ENCODE measurements at regions not wholly inside any gene's neighbourhood (a gene's known extent, or its start where the extent isn't known, plus 50 kb on each side); places are given as distances from the start of the nearest gene placed in this dataset.

GRCh38 chr3:18725668-18726407 is 300.7 kb upstream of the SATB1 start:
- no peak for TF ChIP-seq CTCF (IDR thresholded peaks at IDR 0.05; ENCODE audit: low read depth, low read length)
- CTCF ChIA-PET: no interaction called here
- no peak for DNase-seq (ENCODE audit: low read depth, low spot score)
- Histone ChIP-seq H3K9me3 (ENCODE audit: control insufficient read depth, insufficient read depth, low read length) (peaks cover 5% of the 10 kb centered on the region; the same call in 1 of the 2 replicates), H3K4me3 (ENCODE audit: low read depth, low read length) (no peak overlapping the region), H3K27ac (ENCODE audit: low read depth, low read length) (no peak overlapping the region), H3K27me3 (ENCODE audit: control insufficient read depth, insufficient read depth, low read length) (no peaks in the 10 kb centered on the region)
- POLR2A ChIA-PET: no interaction called here

DNA sequence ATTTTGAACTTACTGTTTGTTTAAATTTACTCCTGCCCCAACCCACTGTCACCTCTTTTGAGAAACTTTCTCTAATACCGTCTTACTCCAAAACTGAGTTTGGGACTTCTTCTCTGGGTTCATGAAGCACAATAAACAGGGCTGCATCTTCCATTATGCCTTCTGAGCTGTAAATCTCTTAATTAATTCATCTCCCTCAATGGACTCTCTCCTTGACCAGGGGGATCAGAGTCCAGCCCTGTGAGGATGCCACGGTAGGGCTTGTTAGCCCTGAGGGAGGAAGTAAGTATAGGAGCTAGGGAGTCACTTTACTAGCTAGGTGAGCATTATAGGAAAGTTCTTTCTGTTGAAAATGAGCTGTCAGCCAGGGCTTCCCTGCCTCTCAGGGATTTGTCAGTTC is 299.3 kb upstream of the SATB1 start:
- ChIA-PET CTCF (no interaction called here), POLR2A (no interaction called here)
- Histone ChIP-seq H3K9me3 (ENCODE audit: control insufficient read depth, insufficient read depth, low read length) (peaks cover 5% of the 10 kb centered on the region; the same call in 1 of the 2 replicates), H3K27ac (ENCODE audit: low read depth, low read length) (no peak overlapping the region), H3K27me3 (ENCODE audit: control insufficient read depth, insufficient read depth, low read length) (no peaks in the 10 kb centered on the region), H3K4me3 (ENCODE audit: low read depth, low read length) (no peak overlapping the region)
- TF ChIP-seq CTCF (IDR thresholded peaks at IDR 0.05; ENCODE audit: low read depth, low read length): no peak
- no peak for DNase-seq (ENCODE audit: low read depth, low spot score)

DNA sequence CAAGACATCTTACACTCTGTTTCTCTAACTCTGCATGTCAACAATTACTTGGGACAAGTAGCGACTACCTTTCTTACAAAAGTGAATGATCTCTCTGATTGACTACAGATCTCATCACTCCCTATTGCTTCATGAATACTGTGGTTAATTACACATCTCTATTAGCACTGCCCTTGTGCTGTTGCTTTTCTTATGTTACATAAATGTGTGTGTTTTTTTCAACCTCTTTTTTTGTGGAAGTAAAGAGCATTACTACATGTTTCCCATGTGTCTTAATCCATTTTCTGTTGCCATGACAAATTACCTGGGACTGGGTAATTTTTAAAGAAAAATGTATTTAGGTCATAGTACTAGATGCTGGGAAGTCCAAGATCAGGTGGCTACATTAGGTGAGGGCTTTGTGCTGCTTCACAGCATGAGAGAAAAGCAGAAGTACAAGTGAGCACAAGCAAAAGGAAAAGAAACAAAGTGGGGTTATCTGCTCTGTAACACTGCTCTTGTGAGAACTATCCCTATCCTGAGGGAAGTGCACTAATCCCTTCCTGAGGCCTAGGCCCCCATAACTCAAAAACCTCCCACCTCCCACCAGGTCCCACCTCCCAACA is 298.2 kb upstream of the SATB1 start:
- ChIA-PET POLR2A (no interaction called here), CTCF (no interaction called here)
- H3K4me3 ChIP-seq (ENCODE audit: low read depth, low read length): no peak overlapping the region
- H3K27me3 ChIP-seq (ENCODE audit: control insufficient read depth, insufficient read depth, low read length): no peaks in the 10 kb centered on the region
- H3K9me3 ChIP-seq (ENCODE audit: control insufficient read depth, insufficient read depth, low read length): peaks cover 5% of the 10 kb centered on the region; the same call in 1 of the 2 replicates
- TF ChIP-seq CTCF (IDR thresholded peaks at IDR 0.05; ENCODE audit: low read depth, low read length): no peak
- DNase-seq (ENCODE audit: low read depth, low spot score): no peak
- no peak overlapping the region for H3K27ac ChIP-seq (ENCODE audit: low read depth, low read length)

DNA sequence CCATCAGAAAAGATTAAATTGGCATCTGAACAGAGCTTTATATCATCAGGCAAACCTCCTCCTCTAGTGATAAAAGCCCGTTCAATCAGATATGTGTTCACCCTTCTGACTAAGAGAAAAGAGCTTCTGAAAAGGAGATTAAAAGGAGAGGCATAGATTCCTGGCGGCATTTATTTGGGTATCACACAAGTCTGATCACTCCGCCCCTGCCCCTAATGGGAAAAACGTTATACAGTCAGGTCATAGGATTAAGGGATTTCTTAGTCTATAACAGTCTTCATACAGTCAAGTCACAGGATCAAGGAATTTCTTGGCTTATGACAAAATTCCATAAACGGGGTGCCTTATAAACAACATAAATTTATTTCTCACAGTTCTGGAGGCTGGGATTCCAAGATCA is 295.4 kb upstream of the SATB1 start:
- no peak overlapping the region for H3K27ac ChIP-seq (ENCODE audit: low read depth, low read length)
- DNase-seq (ENCODE audit: low read depth, low spot score): no peak
- TF ChIP-seq CTCF (IDR thresholded peaks at IDR 0.05; ENCODE audit: low read depth, low read length): no peak
- no peaks in the 10 kb centered on the region for H3K27me3 ChIP-seq (ENCODE audit: control insufficient read depth, insufficient read depth, low read length)
- no peak overlapping the region for H3K4me3 ChIP-seq (ENCODE audit: low read depth, low read length)
- H3K9me3 ChIP-seq (ENCODE audit: control insufficient read depth, insufficient read depth, low read length): peaks cover 5% of the 10 kb centered on the region; the same call in 1 of the 2 replicates
- CTCF ChIA-PET: interaction anchor here (0.6 kb wide), 1 partner anchor 1946 kb away, joined by 3 read pairs; no protein-coding TSS in a partner anchor
- POLR2A ChIA-PET: interaction anchor here (0.6 kb wide), 1 partner anchor 741 kb away, joined by 3 read pairs; no protein-coding TSS in a partner anchor

GRCh38 chr3:18717598-18717997 is 292.5 kb upstream of the SATB1 start:
- no peaks in the 10 kb centered on the region for H3K27me3 ChIP-seq (ENCODE audit: control insufficient read depth, insufficient read depth, low read length)
- no peak overlapping the region for H3K4me3 ChIP-seq (ENCODE audit: low read depth, low read length)
- TF ChIP-seq CTCF (IDR thresholded peaks at IDR 0.05; ENCODE audit: low read depth, low read length): no peak
- ChIA-PET POLR2A (no interaction called here), CTCF (no interaction called here)
- H3K27ac ChIP-seq (ENCODE audit: low read depth, low read length): no peak overlapping the region
- H3K9me3 ChIP-seq (ENCODE audit: control insufficient read depth, insufficient read depth, low read length): no peaks in the 10 kb centered on the region; the same call in 1 of the 2 replicates
- no peak for DNase-seq (ENCODE audit: low read depth, low spot score)

Measured in AG04450 (cell line).